ENCODE measurements at regions not wholly inside any gene's neighbourhood (a gene's known extent, or its start where the extent isn't known, plus 50 kb on each side); places are given as distances from the start of the nearest gene placed in this dataset.

DNA sequence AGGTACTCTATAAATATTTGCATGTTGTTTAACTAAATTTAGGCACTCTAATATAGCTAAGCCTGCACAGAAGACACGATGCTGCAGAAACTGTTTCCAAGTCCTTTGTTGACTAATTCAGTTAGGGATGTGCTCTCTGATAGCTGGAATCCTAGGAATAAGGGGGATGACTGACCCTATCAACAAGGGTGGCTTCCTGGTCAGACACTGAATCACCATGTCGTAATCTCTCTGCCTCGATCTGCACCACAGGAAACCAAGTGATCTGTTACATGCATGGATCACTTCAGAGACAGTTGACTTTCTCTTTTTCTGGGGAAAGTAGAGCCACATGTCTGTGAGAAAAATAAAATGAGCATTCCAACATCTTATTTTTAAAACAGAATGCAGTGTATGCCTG lies 169.1 kb downstream of the GUCY2F start:
- in situ Hi-C loops (cut with HindIII; ENCODE audit: low pct_ligation_motif_present, low pct_unique_long_range_greater_than_20kb, low sequenced_read_pairs), result no loop called here

DNA sequence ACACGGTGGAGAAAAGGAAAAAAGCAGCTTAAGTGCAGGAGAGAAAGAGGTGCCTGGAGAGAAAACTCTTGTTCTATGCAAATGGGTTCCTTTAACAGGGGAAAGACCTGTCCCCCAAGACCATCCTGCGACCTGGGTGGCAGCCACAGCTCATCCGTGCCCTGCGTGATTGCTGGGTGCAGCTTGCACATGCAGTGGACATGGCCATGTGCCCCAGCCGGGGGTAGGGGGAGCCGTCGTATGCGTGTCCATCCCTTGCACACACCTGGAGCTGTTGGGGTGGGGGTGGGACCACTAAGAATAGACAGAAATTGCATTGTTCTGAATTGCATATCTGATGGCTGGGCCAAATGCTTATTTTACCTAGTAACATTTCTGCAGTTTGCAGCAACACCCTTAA lies 171.9 kb downstream of the GUCY2F start:
- in situ Hi-C loops (cut with HindIII; ENCODE audit: low pct_ligation_motif_present, low pct_unique_long_range_greater_than_20kb, low sequenced_read_pairs), result no loop called here
- no peak for DNase-seq

More for the DNA sequence above, 169.1 kb downstream of the GUCY2F start:
- DNase-seq, result no peak

DNA sequence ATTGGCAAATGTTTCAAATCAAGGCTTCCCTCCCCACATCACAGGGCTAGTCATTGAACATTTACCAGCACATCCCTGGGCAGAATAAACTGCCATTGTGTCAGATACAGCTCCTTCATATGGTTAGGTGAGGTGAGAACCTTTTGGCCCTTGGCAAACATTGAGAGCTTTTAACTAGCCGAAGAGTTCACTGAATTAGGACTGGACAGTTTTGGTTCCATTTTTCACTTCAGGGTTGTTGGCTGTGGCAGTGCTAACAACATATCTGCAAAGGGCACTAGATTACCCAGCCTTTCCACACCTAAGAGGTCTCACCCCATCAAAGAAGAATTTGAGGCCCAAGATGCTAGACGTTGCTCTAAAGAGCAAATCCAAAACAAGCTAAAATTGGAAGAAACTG lies 180.7 kb downstream of the GUCY2F start:
- no peak for DNase-seq
- in situ Hi-C loops (cut with HindIII; ENCODE audit: low pct_ligation_motif_present, low pct_unique_long_range_greater_than_20kb, low sequenced_read_pairs), result no loop called here

DNA sequence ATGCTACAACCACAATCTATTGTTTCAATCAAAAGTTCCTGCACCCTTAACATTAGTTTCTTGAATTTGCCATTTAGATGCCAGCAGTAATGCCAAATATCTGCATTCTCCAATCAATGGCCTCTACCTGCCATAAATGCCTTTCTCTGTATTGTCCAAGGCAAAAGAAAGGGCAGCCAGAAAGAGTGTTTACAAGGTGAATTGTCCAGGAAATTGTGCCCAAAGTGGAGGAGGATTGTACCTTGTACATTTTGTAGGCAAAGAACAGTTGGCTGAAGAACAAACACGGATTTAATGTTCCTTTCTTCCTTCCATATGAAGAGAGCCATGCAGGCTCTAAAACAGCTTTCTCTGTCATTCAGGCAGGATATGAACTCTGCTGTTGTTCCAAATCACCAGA lies 181.5 kb downstream of the GUCY2F start:
- in situ Hi-C loops (cut with HindIII; ENCODE audit: low pct_ligation_motif_present, low pct_unique_long_range_greater_than_20kb, low sequenced_read_pairs), result no loop called here
- no peak for DNase-seq

DNA sequence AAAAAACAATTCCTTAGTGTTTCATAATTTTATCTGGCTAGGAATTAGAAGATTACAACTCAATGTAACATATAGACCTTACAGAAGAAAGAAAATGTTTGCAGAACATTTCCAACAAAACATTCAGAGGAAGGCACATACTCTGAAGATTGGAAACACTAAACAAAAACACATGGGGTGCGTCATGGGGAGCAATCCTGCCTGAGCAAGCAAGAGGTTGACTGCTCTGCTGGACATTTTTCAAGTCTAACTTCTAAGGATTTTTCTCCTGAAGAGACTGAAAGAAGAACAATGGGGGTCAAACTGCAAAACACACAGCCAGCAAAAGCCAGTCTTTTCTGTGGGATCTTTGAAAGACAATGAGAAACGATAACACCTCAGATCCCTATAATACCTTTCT lies 182.8 kb downstream of the GUCY2F start:
- in situ Hi-C loops (cut with HindIII; ENCODE audit: low pct_ligation_motif_present, low pct_unique_long_range_greater_than_20kb, low sequenced_read_pairs), result no loop called here

DNA sequence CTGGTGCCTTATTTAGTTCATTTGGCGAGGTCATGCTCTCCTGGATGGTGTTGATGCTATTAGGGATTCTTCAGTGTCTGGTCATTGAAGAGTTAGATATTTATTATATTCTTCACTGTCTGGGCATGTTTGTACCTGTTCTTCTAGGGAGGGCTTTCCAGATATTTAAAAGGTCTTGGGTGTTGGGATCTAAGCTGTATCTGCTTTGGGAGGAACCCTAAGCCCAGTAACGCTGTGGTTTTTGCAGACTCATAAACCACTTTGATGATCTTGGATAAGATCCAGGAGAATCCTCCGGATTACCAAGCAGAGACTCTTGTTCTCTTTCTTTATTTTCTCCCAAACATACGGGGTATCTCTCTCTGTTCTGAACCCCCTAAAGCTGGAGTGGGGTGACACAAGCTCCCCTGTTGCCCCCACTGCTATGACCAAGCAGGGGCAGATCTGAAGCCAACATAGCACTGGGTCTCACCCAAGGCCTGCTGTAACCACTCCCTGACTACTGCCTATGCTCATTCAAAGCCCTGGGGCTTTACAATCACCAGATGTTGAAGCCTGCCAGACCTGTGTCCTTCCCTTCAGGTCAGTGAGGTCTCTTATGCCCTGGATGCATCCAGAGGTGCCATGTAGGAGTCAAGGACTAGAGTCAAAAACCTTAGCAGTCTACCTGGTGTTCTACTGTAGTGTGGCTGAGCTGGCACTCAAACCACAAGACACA lies 187.6 kb downstream of the GUCY2F start:
- in situ Hi-C loops (cut with HindIII; ENCODE audit: low pct_ligation_motif_present, low pct_unique_long_range_greater_than_20kb, low sequenced_read_pairs), result no loop called here
- DNase-seq, result no peak

More for the DNA sequence above, 182.8 kb downstream of the GUCY2F start:
- DNase-seq, result no peak

DNA sequence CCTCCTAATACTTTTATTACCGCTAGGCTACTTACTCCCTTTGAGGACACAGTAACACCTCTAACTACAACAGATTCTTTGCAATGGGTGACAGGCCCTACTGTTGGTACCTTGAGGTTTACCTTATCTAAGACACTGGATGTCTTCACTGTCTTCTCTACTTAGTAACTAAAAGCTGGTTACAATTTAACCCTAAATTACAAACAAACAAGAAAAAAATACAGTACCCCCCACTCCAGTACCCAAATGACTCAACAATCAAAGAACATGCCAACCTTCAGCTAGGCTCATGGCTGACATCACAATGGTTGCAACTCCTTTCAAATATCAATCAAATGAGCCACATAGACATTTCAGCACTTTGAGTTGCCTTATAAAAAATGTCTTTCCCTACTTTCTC lies 198.0 kb downstream of the GUCY2F start:
- in situ Hi-C loops (cut with HindIII; ENCODE audit: low pct_ligation_motif_present, low pct_unique_long_range_greater_than_20kb, low sequenced_read_pairs), result no loop called here
- no peak for DNase-seq

DNA sequence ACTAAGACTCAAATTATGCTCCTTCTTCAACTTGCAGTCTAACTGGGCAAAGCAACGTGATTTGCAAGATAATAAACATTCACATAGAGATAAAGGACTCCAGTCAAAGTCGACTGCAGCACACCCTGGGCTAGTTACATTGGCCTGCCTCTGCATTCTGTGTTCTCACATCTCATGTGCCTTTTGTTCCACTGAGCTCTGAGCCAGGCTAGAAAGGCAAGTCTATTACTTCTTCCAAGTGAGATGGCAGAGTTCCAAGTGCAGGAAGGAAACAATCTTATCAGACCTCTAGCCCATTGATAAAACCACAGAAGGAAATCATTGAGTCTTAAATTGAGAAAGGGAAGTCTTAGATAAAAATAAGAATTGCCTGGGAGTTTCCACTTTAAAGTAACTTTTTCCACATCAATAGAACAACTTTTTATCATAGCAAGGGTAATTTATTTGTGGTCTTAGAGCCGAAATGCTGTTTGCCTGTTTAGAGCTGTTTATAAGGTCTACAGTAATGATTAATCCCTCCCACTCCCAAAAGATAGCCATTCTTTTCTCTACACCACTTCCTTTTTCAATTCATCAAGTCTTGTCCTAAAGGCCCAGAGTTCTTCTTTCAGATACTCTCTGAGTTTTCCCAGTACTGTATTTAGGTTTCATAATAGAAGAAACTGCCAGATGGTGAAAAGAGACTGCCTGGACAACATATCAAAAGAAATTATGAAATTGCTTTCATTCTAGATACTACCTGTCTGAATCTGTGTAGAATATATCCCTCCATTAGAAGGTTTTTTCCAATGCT lies 200.2 kb downstream of the GUCY2F start:
- in situ Hi-C loops (cut with HindIII; ENCODE audit: low pct_ligation_motif_present, low pct_unique_long_range_greater_than_20kb, low sequenced_read_pairs), result no loop called here
- no peak for DNase-seq

DNA sequence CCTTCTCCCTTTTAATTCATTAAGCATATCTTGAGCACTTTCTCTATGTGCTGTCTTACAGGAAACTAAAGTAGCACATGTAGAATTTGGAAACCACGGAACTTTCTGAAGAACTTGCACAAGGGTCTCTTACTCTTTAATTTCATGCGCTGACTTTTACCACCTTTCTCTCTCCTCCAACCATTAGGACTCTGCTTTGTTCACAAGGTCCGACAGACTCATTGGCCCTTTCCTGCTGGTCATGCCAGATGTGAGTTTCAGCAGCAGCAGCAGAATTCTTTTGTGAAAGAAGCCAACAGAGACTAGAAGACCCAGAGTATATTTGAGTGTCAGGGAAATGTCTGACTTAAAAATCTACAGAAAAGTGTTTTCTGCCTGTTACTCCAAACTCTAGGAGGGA lies 207.1 kb downstream of the GUCY2F start:
- no peak for DNase-seq

DNA sequence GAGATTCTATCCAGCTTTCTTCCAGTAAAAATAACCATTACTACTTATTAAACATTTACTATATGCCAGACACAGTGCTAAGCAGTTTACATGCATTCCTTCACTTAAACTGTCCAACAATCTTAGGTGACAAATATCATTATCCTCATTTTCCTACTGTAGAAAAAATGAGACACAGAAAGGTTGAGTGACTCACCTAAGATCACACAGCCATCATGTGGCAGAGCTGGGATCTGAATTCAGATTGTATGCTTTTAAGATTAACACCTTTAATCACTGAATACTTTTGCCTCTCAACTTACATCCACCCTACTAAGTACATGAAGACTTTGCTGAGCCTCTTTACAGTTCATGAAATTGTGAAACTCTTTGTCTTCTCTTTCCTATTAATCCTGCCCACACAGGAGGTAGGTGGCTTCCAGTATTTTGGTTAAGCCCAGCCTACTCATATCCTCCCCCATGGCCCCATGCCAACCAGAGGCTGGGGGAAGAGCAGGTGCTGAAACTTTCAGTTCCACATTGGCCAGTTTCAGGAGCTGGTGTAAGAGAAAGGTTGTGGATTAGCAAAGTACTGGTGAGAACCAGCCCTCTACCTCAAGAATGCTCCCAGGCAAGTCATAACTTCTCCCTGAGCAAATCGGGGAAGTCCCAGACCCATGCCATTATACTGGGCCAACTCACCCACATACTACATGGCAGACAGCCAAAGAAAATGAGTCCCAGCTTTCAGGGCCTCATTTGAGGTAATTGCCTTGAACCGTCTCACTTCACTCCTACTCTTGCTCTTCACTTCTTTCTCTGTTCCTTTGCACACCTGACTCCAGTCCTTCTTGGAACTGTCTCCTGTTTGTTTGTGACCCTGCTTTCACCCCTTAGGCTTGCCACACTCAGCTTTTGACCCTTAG lies 211.1 kb downstream of the GUCY2F start:
- DNase-seq, result peak; percentile 29
- in situ Hi-C loops (cut with HindIII; ENCODE audit: low pct_ligation_motif_present, low pct_unique_long_range_greater_than_20kb, low sequenced_read_pairs), result no loop called here

More for the DNA sequence above, 207.1 kb downstream of the GUCY2F start:
- in situ Hi-C loops (cut with HindIII; ENCODE audit: low pct_ligation_motif_present, low pct_unique_long_range_greater_than_20kb, low sequenced_read_pairs), result no loop called here

DNA sequence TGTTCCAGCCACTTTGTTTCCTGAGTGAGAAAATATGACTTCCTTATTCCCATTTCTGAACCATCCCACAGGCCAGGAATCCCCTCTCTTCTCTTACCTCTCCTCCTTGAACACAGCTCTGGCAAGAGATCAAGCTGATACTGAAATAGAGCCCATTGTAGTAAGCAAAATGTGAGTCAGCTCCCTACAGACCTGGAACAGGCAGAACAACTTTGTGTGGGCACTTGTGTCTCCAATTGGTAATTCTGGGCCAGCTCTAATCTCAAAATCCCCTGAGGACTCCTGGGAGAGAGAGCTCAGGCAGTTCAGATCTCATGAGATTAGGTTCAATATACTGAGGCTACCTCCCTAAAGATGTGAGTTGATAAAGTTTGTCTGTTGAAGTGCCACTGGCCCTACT lies 213.5 kb downstream of the GUCY2F start:
- in situ Hi-C loops (cut with HindIII; ENCODE audit: low pct_ligation_motif_present, low pct_unique_long_range_greater_than_20kb, low sequenced_read_pairs), result no loop called here
- no peak for DNase-seq

DNA sequence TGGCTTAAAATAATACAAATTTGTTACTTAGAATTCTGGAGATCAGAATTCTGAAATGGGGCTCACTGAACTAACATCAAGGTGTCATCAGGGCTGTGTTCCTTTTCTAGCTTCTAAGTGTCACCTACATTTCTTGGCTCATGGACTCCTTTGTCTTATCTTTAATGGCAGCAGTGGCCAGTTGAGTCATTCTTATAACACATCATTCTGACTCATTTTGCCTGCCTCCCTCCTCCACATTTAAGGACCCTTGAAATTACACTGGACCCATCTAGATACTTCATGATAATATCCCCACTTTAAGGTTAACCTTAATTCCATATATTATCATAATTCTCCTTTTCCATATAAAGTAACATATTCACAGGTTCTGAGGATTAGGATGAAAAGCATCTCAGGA lies 215.9 kb downstream of the GUCY2F start:
- no peak for DNase-seq
- in situ Hi-C loops (cut with HindIII; ENCODE audit: low pct_ligation_motif_present, low pct_unique_long_range_greater_than_20kb, low sequenced_read_pairs), result no loop called here

DNA sequence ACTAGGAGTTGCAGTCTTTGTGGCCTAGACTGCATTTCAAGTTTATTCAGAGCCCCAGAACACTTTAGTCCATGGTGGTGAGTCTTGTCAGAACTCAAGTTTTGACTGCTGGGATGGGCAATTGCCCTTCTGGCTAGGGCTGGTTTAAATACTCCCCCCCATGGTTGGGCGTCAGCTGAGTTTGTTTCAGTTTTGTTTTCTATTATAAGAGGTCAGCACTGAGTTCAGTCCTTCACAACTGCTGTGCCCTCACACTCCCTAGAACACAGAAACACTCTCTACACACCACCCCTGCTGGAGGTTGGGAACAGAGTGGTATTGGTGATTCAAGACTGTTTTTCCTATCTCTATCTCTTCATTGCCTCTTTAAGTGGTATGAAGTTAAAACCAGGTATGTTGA lies 217.0 kb downstream of the GUCY2F start:
- in situ Hi-C loops (cut with HindIII; ENCODE audit: low pct_ligation_motif_present, low pct_unique_long_range_greater_than_20kb, low sequenced_read_pairs), result no loop called here
- no peak for DNase-seq

DNA sequence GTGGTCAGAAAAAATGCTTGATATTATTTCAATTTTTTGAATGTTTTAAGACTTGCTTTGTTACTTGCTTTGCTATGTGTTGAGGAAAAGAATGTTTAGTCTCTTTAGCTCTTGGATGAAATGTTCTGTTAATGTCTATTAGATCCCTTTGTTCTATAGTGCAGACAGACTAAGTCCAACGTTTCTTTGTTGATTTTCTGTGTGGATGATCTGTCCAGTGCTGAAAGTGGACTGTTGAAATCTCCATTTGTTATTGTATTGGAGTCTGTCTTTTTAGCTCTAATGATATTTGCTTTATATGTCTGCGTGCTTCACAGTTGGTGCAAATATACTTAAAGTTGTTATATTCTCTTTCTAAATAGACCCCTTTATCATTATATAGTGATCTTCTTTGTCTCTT lies 220.6 kb downstream of the GUCY2F start:
- no peak for DNase-seq
- in situ Hi-C loops (cut with HindIII; ENCODE audit: low pct_ligation_motif_present, low pct_unique_long_range_greater_than_20kb, low sequenced_read_pairs), result no loop called here

DNA sequence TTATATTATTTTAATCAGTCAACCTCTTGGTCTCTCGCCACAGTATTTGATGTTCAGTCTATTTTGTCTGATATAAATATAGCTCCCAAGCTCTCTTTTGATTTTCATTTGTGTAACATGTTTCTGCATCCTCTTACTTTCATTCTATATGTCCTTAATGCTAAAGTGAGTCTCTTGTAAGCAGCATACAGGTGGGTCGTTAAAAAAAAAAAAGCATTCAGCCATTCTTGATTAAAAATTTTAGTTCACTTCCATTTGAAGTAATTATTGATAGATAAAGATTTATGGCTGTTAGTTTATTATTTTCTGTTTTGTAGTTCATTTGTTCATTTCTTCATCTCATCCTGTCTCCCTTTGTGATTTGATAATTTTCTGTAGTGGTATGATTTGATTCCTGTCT lies 229.1 kb downstream of the GUCY2F start:
- no peak for DNase-seq
- in situ Hi-C loops (cut with HindIII; ENCODE audit: low pct_ligation_motif_present, low pct_unique_long_range_greater_than_20kb, low sequenced_read_pairs), result no loop called here

DNA sequence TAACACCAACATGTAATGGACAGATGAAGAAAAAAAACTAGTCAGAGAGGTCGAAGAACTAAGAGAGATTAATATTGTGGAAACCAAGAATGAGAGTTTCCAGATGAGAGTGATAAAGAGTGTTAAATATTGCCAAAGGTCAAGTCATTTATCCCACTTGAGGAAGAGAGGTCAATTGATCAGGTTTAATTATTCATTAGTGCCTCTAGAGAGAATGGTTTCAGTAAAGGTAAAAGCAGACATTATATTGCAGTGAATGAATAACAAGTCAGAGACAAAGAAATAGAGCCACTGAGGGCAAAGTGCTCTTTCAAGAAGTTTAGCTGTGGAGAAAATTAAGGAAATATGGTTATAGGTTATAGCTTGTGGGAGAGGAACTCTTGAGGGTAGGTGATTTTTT lies 263.1 kb downstream of the GUCY2F start:
- in situ Hi-C loops (cut with HindIII; ENCODE audit: low pct_ligation_motif_present, low pct_unique_long_range_greater_than_20kb, low sequenced_read_pairs), result no loop called here
- DNase-seq, result no peak

DNA sequence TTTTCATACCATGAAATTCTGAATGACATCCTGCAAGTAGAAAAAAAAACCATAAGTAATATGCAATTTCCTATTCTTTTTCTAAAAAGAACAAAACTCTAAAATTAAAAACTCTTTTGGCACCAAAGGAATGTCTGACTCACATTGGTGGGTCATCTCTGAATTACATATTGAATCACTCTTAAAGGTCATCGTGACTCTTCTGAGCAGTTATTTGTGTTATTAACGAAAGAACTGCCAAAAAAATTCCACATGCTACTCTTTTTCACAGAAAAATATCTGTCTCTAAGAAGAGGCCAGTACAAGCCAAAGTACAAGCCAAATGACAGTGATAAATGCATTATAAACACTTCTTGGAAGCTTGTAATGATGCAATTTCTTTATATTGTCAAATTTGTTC lies 282.2 kb downstream of the GUCY2F start:
- DNase-seq, result no peak
- in situ Hi-C loops (cut with HindIII; ENCODE audit: low pct_ligation_motif_present, low pct_unique_long_range_greater_than_20kb, low sequenced_read_pairs), result no loop called here

DNA sequence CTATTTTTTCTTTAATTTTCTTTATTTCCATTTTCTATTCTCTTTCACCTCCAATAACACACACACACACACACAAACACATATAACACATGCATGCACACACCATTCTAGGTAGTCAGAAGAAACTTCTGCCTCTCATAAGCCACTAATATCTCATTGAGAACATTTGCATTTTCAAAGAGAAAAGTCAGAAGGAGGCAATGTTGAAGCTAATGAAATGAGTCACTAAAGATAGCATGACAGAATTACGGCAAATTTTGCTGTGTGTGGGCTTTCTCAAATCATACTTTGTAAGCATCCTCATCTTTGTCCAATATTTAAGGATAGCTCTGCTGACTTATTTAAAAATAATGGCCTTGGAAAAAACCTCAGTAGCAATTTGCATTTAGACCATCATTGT lies 291.3 kb downstream of the GUCY2F start:
- DNase-seq, result no peak
- in situ Hi-C loops (cut with HindIII; ENCODE audit: low pct_ligation_motif_present, low pct_unique_long_range_greater_than_20kb, low sequenced_read_pairs), result no loop called here

DNA sequence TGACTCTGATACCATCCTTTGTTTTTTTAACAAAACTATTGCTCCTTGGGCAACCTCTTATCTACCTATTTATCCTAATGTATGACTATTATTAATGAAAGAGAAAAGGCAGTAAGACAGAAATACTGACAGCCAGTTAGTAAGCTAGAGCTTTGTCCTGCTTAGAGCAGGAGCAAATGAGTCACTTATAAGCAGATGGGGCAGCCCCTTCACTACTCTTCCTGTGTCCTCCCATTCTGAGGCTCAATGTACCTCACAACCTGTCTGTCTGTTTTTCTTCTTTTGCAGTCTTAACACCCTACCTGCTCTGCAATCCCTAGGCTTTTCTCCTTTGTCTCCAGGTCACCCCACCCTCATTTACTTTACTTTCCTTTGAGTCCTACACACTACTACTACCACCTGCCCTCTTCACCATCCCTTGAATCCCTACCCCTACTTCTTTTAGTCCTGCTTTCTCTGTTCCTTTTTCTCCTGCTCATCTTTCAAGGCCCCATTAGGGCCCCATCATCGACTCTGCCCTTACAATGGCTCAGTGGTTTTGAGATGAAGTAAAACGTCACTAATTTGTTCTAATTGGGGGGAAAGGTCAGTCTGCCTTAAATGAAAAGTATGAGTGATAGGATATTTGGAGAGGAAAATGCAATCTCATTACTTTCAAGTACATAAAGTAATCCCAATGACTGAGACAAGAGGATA lies 294.3 kb downstream of the GUCY2F start:
- in situ Hi-C loops (cut with HindIII; ENCODE audit: low pct_ligation_motif_present, low pct_unique_long_range_greater_than_20kb, low sequenced_read_pairs), result no loop called here
- DNase-seq, result no peak

Measured in ACHN (cell line).